Islet precursor cell (in vitro differentiated cells): ENCODE measurements at regions not wholly inside any gene's neighbourhood (a gene's known extent, or its start where the extent isn't known, plus 50 kb on each side); places are given as distances from the start of the nearest gene placed in this dataset.

ENCODE experiments used
- DNase-seq: peaks from one replicate; pipeline ENCODE4 v3.0.0-alpha.2; 2018

- DNase-seq: no peak
Observed at GRCh38 chr6:126529637-126530362, 189.9 kb downstream of the CENPW start.

DNA sequence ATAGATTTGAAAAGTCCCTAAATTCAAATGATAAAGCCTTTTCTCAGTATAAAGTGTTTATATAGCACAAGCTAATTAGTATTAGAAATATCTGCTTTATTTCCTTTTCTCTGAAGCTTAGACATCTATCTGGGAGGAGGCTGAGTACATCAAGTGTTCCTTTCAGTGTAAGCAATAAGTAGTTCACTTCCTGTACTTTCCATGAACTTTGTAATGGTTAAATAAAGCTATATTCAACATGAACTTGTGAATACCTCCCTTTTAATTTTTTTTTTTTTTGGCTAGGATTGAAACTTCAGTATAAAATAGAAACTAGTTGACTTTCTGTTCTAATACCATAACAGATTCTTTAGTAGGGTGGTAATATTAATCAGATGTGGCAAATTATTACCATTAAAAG, 190.9 kb downstream of the CENPW start:
- no peak for DNase-seq

DNA sequence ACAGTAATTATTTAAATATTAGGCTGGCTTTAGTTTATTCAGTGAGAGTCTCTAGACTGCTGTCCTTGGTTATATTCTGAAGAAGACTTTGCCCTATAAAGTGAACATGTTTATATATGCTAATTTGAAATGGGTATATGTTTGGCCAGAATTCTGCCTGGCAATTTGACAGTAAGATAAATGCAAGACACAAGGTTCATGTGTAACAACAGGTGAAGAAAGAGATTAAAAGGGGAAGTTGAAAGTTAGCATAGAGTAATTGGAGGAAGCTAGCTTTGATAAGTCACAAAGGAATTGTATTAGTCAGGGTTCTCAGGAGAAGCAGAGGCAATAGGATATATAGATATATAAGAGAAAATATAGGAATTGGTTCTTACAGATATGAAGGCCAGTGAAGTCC, 191.4 kb downstream of the CENPW start:
- no peak for DNase-seq

DNA sequence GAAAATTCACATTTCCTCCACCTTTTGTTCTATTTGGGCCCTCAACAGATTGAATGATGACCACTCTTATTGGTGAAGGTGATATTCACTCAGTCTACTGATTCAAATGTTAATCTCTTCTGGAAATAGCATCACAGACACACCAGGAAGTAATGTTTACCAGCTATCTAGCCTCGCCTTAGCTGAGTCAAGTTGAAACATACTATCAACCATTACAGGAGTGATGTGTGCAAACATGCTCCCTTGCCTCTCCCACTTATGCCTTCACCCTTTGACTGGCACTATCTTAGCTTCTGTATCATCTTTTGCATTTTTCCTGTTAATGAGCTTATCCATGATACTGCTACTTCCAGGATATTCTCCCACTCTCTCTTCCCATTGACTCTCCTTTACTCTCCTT, 191.9 kb downstream of the CENPW start:
- DNase-seq: no peak

DNA sequence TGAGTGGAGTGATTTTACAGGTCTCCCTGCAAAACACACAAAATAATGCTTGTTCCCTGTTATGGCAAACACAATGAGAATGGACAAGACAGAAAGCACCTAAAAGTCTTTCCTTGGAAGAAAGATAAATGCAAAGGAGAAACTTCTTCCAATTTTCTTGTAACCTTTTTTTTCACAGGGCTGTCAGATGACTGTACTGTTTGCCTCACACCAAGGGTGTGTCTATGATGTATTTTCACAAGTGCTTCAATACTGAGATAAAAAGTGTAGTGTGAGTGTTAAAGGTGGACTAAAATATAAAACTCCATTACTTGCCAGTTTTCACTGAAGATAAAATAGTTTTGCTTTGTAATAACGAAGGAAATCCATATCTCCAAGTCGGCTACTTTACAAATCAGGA, 194.5 kb downstream of the CENPW start:
- no peak for DNase-seq

GRCh38 chr6:126535138-126535537, 195.2 kb downstream of the CENPW start:
- no peak for DNase-seq

DNA sequence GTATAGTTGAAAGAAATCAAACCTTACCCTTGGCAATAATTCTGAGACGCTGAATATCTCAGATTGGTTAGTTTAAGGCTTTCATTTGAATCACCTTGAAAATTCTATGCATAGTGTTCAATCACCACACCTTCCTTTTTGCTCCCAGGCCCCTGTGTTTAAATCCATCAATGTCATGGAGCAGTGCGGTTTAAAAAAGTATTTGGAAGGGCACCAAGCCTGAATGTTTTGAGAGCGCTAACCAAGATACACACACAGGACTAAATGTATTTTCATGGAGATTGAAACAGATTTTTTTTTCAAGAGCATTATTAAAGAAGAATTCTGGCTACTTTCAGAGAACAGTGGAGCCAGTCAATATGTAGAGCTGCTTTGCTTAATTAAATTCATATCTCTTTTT, 195.7 kb downstream of the CENPW start:
- DNase-seq: no peak

DNA sequence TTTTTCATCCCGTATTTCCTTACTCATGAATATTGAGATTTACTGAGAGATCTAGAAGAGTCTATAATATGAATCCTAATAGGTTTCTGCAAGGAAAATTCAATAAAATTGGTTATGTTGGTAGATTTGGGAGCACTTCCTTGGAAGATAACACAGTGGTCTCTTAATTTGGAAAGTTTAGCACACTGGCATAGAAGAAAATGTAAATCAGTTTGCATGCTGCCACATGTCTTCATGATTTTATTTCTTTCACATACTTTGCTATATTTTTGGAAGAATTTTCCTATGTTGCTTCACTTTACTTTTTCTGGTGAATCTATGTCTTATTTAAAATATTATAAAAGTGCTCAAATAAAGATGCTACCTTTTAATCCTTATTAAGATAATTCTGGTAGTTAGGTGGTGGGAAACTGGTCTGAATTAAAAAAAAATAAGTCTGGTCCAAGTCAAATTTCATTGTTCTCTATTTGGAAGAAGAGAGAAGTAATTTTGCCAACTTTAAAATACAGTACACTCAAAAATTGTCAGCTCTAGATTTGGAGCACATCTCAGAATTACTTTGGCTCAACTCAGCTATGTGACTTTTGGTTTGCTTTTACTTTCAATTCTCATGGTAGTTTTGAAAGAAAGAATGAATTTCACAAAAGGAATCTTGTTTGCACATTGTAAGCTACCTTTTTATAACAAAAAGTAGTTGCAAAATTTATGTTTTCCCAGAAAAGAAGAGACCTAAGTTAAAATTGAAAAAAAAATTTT, 197.3 kb downstream of the CENPW start:
- DNase-seq: no peak

DNA sequence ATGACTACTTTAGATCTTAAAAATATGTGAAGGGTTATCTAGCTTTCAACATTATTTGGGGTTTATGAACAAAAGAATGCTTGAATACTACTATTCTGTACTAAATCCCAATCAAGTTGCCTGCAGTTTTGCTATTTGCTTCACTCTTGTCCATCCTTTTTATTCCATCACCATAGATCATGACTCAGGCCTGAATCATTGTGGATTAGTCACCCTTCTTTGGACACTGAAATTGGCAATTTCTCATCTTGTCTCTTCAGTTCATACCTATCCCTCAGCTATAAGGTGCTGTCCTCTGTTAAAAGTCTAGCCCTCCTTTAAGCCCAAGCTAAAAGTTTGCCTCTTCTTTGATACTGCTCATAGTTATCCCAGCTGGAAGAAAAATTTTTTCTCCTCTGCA, 199.1 kb downstream of the CENPW start:
- no peak for DNase-seq

GRCh38 chr6:126540161-126540560, 200.2 kb downstream of the CENPW start:
- DNase-seq: no peak

GRCh38 chr6:126541806-126542491, 202.0 kb downstream of the CENPW start:
- DNase-seq: no peak

- DNase-seq: no peak
Observed at GRCh38 chr6:126546541-126547120, 206.7 kb downstream of the CENPW start.

DNA sequence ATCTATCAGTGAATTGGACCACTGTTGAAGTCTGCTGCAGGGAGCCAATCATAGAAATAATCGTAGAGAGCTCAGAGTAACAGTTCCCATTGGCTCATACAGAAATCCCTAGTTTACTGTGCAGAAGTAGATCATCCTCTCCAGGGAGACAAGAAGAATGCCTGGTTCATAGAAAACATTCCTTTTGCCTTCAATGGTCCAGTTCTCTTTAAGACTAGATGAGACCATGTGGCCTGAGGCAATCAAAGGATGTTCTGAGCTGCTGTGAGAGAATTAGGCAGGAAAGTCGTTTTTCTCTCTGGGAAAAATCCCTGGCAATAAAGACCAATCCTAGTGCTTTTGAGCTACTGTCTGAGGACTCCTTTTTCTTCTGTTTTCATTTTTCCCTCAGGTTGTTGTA, 208.4 kb downstream of the CENPW start:
- no peak for DNase-seq

DNA sequence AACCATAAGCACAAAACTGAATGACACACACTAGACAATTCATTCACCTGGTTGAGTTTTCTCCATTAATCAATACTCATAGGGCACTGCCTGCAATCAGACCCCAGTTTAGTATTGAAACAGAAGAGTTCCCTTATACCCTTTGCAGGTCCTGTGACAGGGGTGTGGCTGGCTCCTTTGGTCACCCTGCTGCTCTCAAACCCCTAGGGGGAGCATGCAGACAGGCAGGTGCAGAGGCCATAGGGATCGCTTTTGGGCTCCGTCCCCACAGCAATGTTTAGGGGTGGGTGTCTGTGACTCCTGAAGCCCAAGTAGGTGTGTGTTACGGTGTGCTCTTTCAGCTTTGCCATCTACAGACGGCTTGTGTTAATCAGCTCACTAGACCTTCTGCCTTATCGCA, 210.4 kb downstream of the CENPW start:
- DNase-seq: no peak

GRCh38 chr6:126551832-126552231, 211.9 kb downstream of the CENPW start:
- no peak for DNase-seq

DNA sequence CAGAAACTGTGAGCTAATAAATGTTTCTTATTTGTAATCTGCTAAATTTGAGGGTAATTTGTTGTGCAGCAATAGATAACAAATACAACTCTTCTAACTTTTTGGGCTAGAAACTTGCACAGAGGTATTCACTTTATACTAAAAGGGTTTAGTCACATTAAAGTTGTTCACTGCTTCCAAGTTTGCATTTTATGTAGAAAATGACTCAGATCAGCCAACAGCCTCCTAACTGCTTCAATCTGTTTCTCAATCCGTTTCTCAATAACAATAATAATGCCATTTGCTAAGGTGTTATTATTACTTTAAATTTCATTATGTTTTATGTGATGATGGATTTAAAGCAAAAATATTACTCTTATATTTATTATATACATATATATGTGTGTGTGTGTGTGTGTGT, 213.9 kb downstream of the CENPW start:
- DNase-seq: no peak

DNA sequence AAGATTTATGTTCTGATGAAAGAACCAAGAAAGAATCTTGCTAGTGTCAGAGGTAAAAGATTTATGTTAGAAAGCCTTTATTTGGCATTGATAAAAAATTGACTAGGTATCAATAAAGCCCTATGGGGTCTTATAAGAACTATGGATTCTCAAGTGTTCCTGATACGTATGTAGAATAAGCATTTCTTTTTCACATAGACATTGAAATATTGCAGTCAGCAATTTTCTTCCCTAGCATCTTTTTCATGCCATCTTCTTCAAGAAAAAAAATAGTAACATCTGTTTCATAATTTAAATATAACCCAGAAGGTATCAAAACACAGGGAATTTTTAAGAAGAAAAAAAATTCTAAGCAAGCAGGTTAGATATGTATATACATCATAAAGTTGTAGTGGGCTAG, 230.6 kb downstream of the CENPW start:
- no peak for DNase-seq

- DNase-seq: no peak
Observed at GRCh38 chr6:126574301-126574700, 234.4 kb downstream of the CENPW start.

- DNase-seq: no peak
Observed at GRCh38 chr6:126581316-126581715, 241.4 kb downstream of the CENPW start.

DNA sequence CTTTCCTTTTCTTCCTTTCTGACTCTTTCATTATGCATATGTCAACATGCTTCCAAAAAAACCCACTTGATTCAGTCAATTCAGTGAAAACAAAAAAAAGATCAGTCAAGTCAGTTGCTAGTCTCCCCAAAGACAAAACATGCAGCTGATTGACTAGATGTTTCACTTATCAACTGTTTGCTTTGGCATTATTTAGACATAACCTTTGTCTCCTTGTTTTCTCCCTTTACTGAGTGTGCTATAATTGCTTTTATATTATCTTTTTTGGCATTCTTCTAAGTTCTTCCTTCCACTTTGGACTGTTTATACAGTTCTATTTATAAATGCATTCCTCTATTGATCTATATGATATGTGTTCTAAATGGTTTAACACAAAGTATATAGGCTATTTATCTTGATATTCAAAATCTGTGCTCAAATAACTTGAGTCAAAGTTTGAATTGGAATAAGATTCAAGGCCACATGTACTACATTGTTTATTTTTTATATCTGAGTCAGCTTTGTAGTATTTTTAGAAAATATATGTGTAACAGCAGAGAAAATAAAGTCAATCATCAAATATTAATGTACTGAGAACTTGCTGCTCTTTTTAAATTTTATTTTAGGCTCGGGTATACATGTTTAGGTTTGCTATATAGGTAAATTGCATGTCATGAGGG, 260.5 kb downstream of the CENPW start:
- DNase-seq: no peak

DNA sequence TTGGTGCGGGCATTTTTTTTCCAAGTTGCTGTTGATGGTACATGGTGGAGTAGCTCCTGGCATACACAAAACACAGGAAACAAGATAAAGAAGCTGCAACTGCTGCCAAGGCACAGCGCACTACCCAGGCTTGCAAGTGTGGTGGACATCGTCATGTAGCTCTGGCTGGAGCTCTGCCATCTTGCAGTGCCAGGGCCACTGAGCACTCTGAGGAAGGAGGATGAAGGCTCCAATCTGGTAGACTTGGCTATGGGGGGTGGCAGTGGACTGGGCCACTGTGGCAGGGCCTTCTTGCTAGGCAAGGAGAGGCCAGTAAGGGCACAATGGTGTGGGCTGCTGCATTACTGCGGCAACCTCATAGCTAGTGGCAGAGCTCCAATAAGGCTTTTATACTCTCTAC, 263.5 kb downstream of the CENPW start:
- no peak for DNase-seq

DNA sequence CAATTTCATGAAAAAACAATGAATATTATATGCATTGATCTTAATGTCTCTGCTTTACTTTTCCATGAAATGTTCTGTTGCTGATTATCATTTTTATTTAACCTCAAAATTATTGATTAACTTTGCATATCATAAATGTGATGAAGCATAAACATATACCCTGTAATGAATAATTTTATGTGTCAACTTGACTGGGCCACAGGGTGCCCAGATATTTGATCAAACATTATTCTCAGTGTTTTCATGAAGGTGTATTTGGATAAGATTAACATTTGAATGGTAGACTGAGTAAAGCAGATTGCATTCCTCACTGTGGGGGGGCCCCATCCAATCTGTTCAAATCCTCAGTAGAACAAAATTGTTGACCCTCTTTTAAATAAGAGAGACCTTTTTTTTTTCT, 265.2 kb downstream of the CENPW start:
- no peak for DNase-seq

- DNase-seq: no peak
Observed at GRCh38 chr6:126607289-126607688, 267.4 kb downstream of the CENPW start.
